OCI-LY7 (cell line): ENCODE measurements at regions not wholly inside any gene's neighbourhood (a gene's known extent, or its start where the extent isn't known, plus 50 kb on each side); places are given as distances from the start of the nearest gene placed in this dataset.

Experiments used
- EZH2phosphoT487 ChIP-seq: fragments of 200-600 bp; sonication (generic); IDR thresholded peaks from 2 replicates; pipeline ENCODE4 v1.6.1; 2018; ENCODE audit warnings: low read depth, borderline replicate concordance, mild to moderate bottlenecking, mixed run types, antibody characterized with exemption, low read length, moderate library complexity, mixed read lengths
- TF ChIP-seq, protein P1 (sequence below): fragments of 200-600 bp; sonication (generic); conservative IDR thresholded peaks from 2 replicates; pipeline ENCODE4 v1.5.1; 2014; ENCODE audit warnings: mild to moderate bottlenecking, antibody characterized with exemption, low read length, moderate library complexity, mixed read lengths

DNA sequence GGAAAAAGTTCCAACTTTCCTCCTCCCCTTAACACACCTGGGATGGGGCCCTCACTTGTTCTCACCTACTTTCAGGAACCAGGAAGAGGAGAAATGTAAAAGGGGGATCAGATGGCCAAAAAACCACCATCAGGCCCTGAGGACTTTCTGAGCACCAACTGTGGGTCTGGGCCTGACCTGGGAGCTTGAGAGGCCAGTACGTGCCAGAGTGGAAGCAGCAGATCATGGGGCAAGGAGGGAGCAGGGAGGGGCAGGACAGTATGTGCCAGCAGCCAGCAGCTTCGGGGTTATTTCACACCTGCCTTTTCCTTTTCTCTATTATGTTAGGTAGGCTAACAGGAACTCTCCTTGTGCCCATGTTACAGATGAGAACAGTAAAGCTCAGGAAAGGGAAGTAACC lies 118.8 kb upstream of the UNC5B start:
- TF ChIP-seq, protein P1, sequence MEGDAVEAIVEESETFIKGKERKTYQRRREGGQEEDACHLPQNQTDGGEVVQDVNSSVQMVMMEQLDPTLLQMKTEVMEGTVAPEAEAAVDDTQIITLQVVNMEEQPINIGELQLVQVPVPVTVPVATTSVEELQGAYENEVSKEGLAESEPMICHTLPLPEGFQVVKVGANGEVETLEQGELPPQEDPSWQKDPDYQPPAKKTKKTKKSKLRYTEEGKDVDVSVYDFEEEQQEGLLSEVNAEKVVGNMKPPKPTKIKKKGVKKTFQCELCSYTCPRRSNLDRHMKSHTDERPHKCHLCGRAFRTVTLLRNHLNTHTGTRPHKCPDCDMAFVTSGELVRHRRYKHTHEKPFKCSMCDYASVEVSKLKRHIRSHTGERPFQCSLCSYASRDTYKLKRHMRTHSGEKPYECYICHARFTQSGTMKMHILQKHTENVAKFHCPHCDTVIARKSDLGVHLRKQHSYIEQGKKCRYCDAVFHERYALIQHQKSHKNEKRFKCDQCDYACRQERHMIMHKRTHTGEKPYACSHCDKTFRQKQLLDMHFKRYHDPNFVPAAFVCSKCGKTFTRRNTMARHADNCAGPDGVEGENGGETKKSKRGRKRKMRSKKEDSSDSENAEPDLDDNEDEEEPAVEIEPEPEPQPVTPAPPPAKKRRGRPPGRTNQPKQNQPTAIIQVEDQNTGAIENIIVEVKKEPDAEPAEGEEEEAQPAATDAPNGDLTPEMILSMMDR: no peak
- TF ChIP-seq EZH2phosphoT487: no peak
